Suprapubic skin (tissue), 4 donors: ENCODE measurements at regions not wholly inside any gene's neighbourhood (a gene's known extent, or its start where the extent isn't known, plus 50 kb on each side); places are given as distances from the start of the nearest gene placed in this dataset.

Source experiments
- DNase-seq, 2 donors: peaks; one replicate each; pipeline ENCODE4 v3.0.0-alpha.2; 2019; ENCODE audit warnings: low spot score in 2 of 2
- H3K27ac ChIP-seq: fragments of 200-600 bp; sonication (generic); one replicate; pipeline ENCODE4 v1.5.1; 2019
- H3K27me3 ChIP-seq: fragments of 200-600 bp; sonication (generic); one replicate; pipeline ENCODE4 v1.5.1; 2019
- H3K36me3 ChIP-seq: fragments of 200-600 bp; sonication (generic); one replicate; pipeline ENCODE4 v1.5.1; 2019
- H3K4me1 ChIP-seq: fragments of 200-600 bp; sonication (generic); one replicate; pipeline ENCODE4 v1.5.1; 2019
- H3K4me3 ChIP-seq: fragments of 200-600 bp; sonication (generic); one replicate; pipeline ENCODE4 v1.5.1; 2019; ENCODE audit warnings: mild to moderate bottlenecking
- H3K9me3 ChIP-seq: fragments of 200-600 bp; sonication (generic); one replicate; pipeline ENCODE4 v1.5.1; 2019
- EP300 ChIP-seq: sonication (generic); formaldehyde crosslinking; IDR thresholded peaks from one replicate; pipeline ENCODE4 v1.6.1; 2017; ENCODE audit warnings: antibody characterized with exemption
- POLR2A ChIP-seq, 2 donors: fragments of 450-650 bp; IDR thresholded peaks; one replicate each; pipeline ENCODE4 v1.6.1; 2017; ENCODE audit warnings: antibody characterized with exemption in 2 of 2, mild to moderate bottlenecking in 2 of 2, moderate library complexity in 2 of 2
- POLR2AphosphoS5 ChIP-seq, 3 donors: sonication (generic); formaldehyde crosslinking; IDR thresholded peaks; one replicate each; pipeline ENCODE4 v1.6.1; 2017; ENCODE audit warnings: antibody characterized with exemption in 3 of 3
- WGBS: methylation state at CpG from one replicate; pipeline ENCODE4 v1.1.5; 2018; 5-methylcytosine and 5-hydroxymethylcytosine counted together
- TF ChIP-seq, protein P1 (sequence below), 2 donors: fragments of 200-600 bp in 1 of 2; fragments of 450-650 bp in 1 of 2; sonication (generic) in 1 of 2; IDR thresholded peaks; one replicate each; pipeline ENCODE4 v1.5.1; 2016 to 2019; ENCODE audit warnings: antibody characterized with exemption in 2 of 2, mild to moderate bottlenecking in 1 of 2, moderate library complexity in 1 of 2

DNA sequence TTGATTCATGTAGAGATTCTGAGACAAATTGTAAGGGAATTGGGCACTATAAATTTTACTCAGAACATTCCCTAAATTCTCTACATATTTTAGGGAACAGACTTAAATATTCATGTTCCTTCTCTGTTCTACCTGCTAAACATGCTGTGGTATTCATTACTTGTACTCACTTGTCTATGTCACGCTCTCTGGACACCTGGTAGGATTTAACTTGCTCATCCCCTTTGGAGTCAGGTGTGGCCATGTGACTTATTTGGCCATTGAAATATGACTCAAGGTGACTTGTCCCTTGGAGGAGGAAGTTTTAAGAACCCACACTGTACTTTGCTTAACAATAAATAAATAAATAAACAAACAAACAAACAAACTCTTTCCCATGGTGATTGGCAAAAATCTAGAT lies 2258.8 kb upstream of the WWC1 start:
- H3K36me3 ChIP-seq, result no peaks in the 10 kb centered on the region
- TF ChIP-seq POLR2AphosphoS5 (IDR thresholded peaks at IDR 0.05) (no peak), POLR2A (IDR thresholded peaks at IDR 0.05) (no peak), EP300 (no peak)
- TF ChIP-seq, protein P1, sequence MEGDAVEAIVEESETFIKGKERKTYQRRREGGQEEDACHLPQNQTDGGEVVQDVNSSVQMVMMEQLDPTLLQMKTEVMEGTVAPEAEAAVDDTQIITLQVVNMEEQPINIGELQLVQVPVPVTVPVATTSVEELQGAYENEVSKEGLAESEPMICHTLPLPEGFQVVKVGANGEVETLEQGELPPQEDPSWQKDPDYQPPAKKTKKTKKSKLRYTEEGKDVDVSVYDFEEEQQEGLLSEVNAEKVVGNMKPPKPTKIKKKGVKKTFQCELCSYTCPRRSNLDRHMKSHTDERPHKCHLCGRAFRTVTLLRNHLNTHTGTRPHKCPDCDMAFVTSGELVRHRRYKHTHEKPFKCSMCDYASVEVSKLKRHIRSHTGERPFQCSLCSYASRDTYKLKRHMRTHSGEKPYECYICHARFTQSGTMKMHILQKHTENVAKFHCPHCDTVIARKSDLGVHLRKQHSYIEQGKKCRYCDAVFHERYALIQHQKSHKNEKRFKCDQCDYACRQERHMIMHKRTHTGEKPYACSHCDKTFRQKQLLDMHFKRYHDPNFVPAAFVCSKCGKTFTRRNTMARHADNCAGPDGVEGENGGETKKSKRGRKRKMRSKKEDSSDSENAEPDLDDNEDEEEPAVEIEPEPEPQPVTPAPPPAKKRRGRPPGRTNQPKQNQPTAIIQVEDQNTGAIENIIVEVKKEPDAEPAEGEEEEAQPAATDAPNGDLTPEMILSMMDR (IDR thresholded peaks at IDR 0.05), result no peak
- 57% methylated on average over 1 of the region's 1 CpG for WGBS
- H3K4me3 ChIP-seq, result no peak overlapping the region
- H3K27ac ChIP-seq, result no peak overlapping the region
- no peaks in the 10 kb centered on the region for H3K27me3 ChIP-seq
- DNase-seq, result no peak
- H3K9me3 ChIP-seq, result no peaks in the 10 kb centered on the region
- H3K4me1 ChIP-seq, result no peaks in the 10 kb centered on the region

- WGBS, result 46% methylated on average over 2 of the region's 2 CpGs
- Histone ChIP-seq H3K9me3 (no peaks in the 10 kb centered on the region), H3K4me3 (no peak overlapping the region), H3K27ac (no peak overlapping the region), H3K27me3 (no peaks in the 10 kb centered on the region), H3K4me1 (no peaks in the 10 kb centered on the region), H3K36me3 (no peaks in the 10 kb centered on the region)
- DNase-seq, result no peak
- TF ChIP-seq POLR2AphosphoS5 (IDR thresholded peaks at IDR 0.05) (no peak), POLR2A (IDR thresholded peaks at IDR 0.05) (no peak), EP300 (no peak)
- TF ChIP-seq, protein P1 (IDR thresholded peaks at IDR 0.05), result no peak
Measured at GRCh38 chr5:166045961-166046360, 2245.5 kb upstream of the WWC1 start.

DNA sequence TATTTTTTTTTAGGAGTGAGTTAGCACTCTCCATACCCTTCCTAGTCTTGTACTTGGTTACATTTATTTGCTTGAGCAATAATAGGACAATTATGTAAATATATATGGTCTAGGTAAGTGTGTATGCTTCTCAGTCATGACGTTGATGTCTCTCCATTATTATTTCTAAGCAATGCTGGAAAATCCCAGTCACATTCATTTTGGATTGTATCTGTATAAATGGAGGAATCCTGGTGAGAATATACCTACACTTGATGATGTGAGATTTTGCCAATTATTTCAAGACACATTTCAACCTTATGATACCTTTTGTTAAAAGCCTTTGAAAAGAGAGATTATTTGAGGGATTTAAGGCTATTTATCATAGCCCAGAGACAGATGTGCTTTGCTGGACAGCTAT lies 2244.5 kb upstream of the WWC1 start:
- 83% methylated on average over 1 of the region's 1 CpG for WGBS
- no peak overlapping the region for H3K4me3 ChIP-seq
- no peaks in the 10 kb centered on the region for H3K36me3 ChIP-seq
- H3K27me3 ChIP-seq, result no peaks in the 10 kb centered on the region
- H3K4me1 ChIP-seq, result no peaks in the 10 kb centered on the region
- no peak overlapping the region for H3K27ac ChIP-seq
- no peak for TF ChIP-seq EP300
- TF ChIP-seq, protein P1 (IDR thresholded peaks at IDR 0.05), result no peak
- no peak for TF ChIP-seq POLR2A (IDR thresholded peaks at IDR 0.05)
- no peak for TF ChIP-seq POLR2AphosphoS5 (IDR thresholded peaks at IDR 0.05)
- no peak for DNase-seq
- no peaks in the 10 kb centered on the region for H3K9me3 ChIP-seq

GRCh38 chr5:166050531-166050930 lies 2240.9 kb upstream of the WWC1 start:
- no peaks in the 10 kb centered on the region for H3K27me3 ChIP-seq
- no peak for DNase-seq
- WGBS, result 60% methylated on average over 4 of the region's 4 CpGs
- H3K36me3 ChIP-seq, result no peaks in the 10 kb centered on the region
- no peaks in the 10 kb centered on the region for H3K9me3 ChIP-seq
- TF ChIP-seq EP300 (no peak), POLR2AphosphoS5 (IDR thresholded peaks at IDR 0.05) (no peak)
- TF ChIP-seq, protein P1 (IDR thresholded peaks at IDR 0.05), result no peak
- no peak overlapping the region for H3K27ac ChIP-seq
- no peak overlapping the region for H3K4me3 ChIP-seq
- H3K4me1 ChIP-seq, result no peaks in the 10 kb centered on the region

GRCh38 chr5:166058660-166059059 lies 2232.8 kb upstream of the WWC1 start:
- no peak for DNase-seq
- no peak for TF ChIP-seq POLR2AphosphoS5 (IDR thresholded peaks at IDR 0.05)
- no peak for TF ChIP-seq POLR2A (IDR thresholded peaks at IDR 0.05)
- TF ChIP-seq, protein P1 (IDR thresholded peaks at IDR 0.05), result no peak
- TF ChIP-seq EP300, result no peak
- Histone ChIP-seq H3K27me3 (no peaks in the 10 kb centered on the region), H3K36me3 (no peaks in the 10 kb centered on the region), H3K9me3 (no peaks in the 10 kb centered on the region), H3K4me1 (no peaks in the 10 kb centered on the region), H3K4me3 (no peak overlapping the region), H3K27ac (no peak overlapping the region)
- WGBS, result over 99% methylated on average over 5 of the region's 5 CpGs
